Right atrium auricular region (tissue), 2 donors: ENCODE measurements at regions not wholly inside any gene's neighbourhood (a gene's known extent, or its start where the extent isn't known, plus 50 kb on each side); places are given as distances from the start of the nearest gene placed in this dataset.
"Not testable (repeated sequence)": the region's sequence is repeated elsewhere in the genome, so short reads cannot be mapped to it uniquely, and the experiment has no call there.

ENCODE experiments used
- DNase-seq: peaks from one replicate; pipeline ENCODE4 v3.0.0-alpha.2; 2019; ENCODE audit warnings: low spot score
- H3K27ac ChIP-seq, 2 donors: fragments of 200-600 bp; sonication (generic); 1 replicate in 1 of 2; 2 replicates in 1 of 2; pipeline ENCODE4 v1.5.1; 2016 to 2019
- H3K27me3 ChIP-seq, 2 donors: fragments of 200-600 bp; sonication (generic); one replicate each; pipeline versions ENCODE4 v1.5.1 to v1.6.0; 2017 to 2019
- H3K36me3 ChIP-seq: fragments of 200-600 bp; sonication (generic); one replicate; pipeline ENCODE4 v1.5.1; 2016
- H3K4me1 ChIP-seq, 2 donors: fragments of 200-600 bp; sonication (generic); one replicate each; pipeline versions ENCODE4 v1.5.1 to v1.6.0; 2017 to 2019
- H3K4me3 ChIP-seq, 2 donors: fragments of 200-600 bp; sonication (generic); 1 replicate in 1 of 2; 2 replicates in 1 of 2; pipeline ENCODE4 v1.5.1; 2017 to 2019; ENCODE audit warnings: mild to moderate bottlenecking in 1 of 2, moderate library complexity in 1 of 2
- H3K9me3 ChIP-seq, 2 donors: fragments of 200-600 bp; sonication (generic); one replicate each; pipeline ENCODE4 v1.5.1; 2019
- CTCF ChIP-seq, 2 donors: fragments of 200-600 bp; sonication (generic); IDR thresholded peaks; one replicate each; pipeline ENCODE4 v1.5.1; 2019; ENCODE audit warnings: antibody characterized with exemption in 2 of 2

- TF ChIP-seq CTCF (IDR thresholded peaks at IDR 0.05): no peak
- Histone ChIP-seq H3K27me3 (no peaks in the 10 kb centered on the region), H3K9me3 (peaks cover 0 to 7% of the 10 kb centered on the region in 2 donors), H3K27ac (no peak overlapping the region), H3K36me3 (no peaks in the 10 kb centered on the region), H3K4me1 (no peaks in the 10 kb centered on the region), H3K4me3 (no peak overlapping the region)
- no peak for DNase-seq
Observed at GRCh38 chr11:106161775-106162634, 84.5 kb downstream of the AASDHPPT start.

GRCh38 chr11:106167085-106167484 is 89.6 kb downstream of the AASDHPPT start:
- no peaks in the 10 kb centered on the region for H3K36me3 ChIP-seq
- TF ChIP-seq CTCF (IDR thresholded peaks at IDR 0.05): no peak

GRCh38 chr11:106172386-106172991 is 95.0 kb downstream of the AASDHPPT start:
- H3K9me3 ChIP-seq: peaks cover 0 to 5% of the 10 kb centered on the region in 2 donors
- no peaks in the 10 kb centered on the region for H3K4me1 ChIP-seq
- TF ChIP-seq CTCF (IDR thresholded peaks at IDR 0.05): no peak
- no peak overlapping the region for H3K4me3 ChIP-seq
- H3K27me3 ChIP-seq: no peaks in the 10 kb centered on the region
- DNase-seq: no peak
- no peak overlapping the region for H3K27ac ChIP-seq
- H3K36me3 ChIP-seq: no peaks in the 10 kb centered on the region

More at GRCh38 chr11:106167085-106167484, 89.6 kb downstream of the AASDHPPT start:
- DNase-seq: no peak
- Histone ChIP-seq H3K27ac (no peak overlapping the region), H3K4me3 (no peak overlapping the region), H3K27me3 (no peaks in the 10 kb centered on the region), H3K4me1 (no peaks in the 10 kb centered on the region), H3K9me3 (peaks cover 0 to 17% of the 10 kb centered on the region in 2 donors)

DNA sequence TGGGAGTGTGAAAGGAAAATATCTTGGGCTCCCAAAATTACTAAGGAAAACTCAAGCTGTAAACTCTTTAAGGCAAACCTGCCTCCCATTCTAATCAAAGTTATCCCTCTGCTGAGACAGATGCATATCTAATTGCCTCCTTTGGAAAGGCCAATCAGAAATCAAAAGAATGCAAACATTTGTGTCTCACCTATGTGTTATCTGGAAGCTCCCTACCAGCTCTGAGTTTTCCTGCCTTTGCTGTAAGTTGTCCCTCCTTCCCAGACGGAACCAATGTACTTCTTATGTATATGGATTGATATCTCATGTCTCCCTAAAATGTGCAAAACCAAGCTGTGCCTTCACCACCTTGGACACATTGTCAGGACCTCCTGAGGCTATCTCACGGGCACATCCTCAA is 95.8 kb downstream of the AASDHPPT start:
- Histone ChIP-seq H3K9me3 (no peaks in the 10 kb centered on the region), H3K27me3 (no peaks in the 10 kb centered on the region), H3K27ac (no peak overlapping the region), H3K36me3 (no peaks in the 10 kb centered on the region), H3K4me3 (no peak overlapping the region), H3K4me1 (no peaks in the 10 kb centered on the region)
- TF ChIP-seq CTCF (IDR thresholded peaks at IDR 0.05): no peak
- no peak for DNase-seq

- H3K27ac ChIP-seq, H3K36me3 ChIP-seq, H3K27me3 ChIP-seq, DNase-seq, H3K9me3 ChIP-seq, H3K4me1 ChIP-seq, H3K4me3 ChIP-seq: not testable (repeated sequence)
Observed at GRCh38 chr11:106174003-106174402, 96.5 kb downstream of the AASDHPPT start.

GRCh38 chr11:106176817-106177216 is 99.4 kb downstream of the AASDHPPT start:
- H3K36me3 ChIP-seq: no peaks in the 10 kb centered on the region
- no peaks in the 10 kb centered on the region for H3K9me3 ChIP-seq
- H3K4me3 ChIP-seq: no peak overlapping the region
- no peaks in the 10 kb centered on the region for H3K4me1 ChIP-seq
- DNase-seq: no peak
- TF ChIP-seq CTCF (IDR thresholded peaks at IDR 0.05): no peak
- H3K27ac ChIP-seq: no peak overlapping the region
- H3K27me3 ChIP-seq: no peaks in the 10 kb centered on the region
